Inferior parietal cortex (tissue), 1 donor: ENCODE measurements at regions not wholly inside any gene's neighbourhood (a gene's known extent, or its start where the extent isn't known, plus 50 kb on each side); places are given as distances from the start of the nearest gene placed in this dataset.

Source experiments
- DNase-seq: peaks from one replicate; pipeline ENCODE4 v3.0.0-alpha.2; 2016; ENCODE audit errors: extremely low spot score

- no peak for DNase-seq
These were observed 54.7 kb downstream of the GLUD2 start for GRCh38 chrX:121102101-121102500.

GRCh38 chrX:121103381-121103780 is 56.0 kb downstream of the GLUD2 start:
- DNase-seq = no peak

- no peak for DNase-seq
These were observed 59.2 kb downstream of the GLUD2 start for GRCh38 chrX:121106484-121107235.

- DNase-seq = no peak
These were observed 62.6 kb downstream of the GLUD2 start for GRCh38 chrX:121109986-121110385.

- no peak for DNase-seq
These were observed 63.1 kb downstream of the GLUD2 start for GRCh38 chrX:121110536-121110935.

GRCh38 chrX:121114691-121115090 is 67.3 kb downstream of the GLUD2 start:
- DNase-seq = no peak

- DNase-seq = no peak
These were observed 73.5 kb downstream of the GLUD2 start for GRCh38 chrX:121120690-121121605.

- no peak for DNase-seq
These were observed 74.9 kb downstream of the GLUD2 start for GRCh38 chrX:121122332-121122731.

GRCh38 chrX:121128925-121129877 is 81.8 kb downstream of the GLUD2 start:
- no peak for DNase-seq

- DNase-seq = no peak
These were observed 85.3 kb downstream of the GLUD2 start for GRCh38 chrX:121132675-121133074.

GRCh38 chrX:121135488-121136207 is 88.2 kb downstream of the GLUD2 start:
- no peak for DNase-seq

- no peak for DNase-seq
These were observed 98.7 kb downstream of the GLUD2 start for GRCh38 chrX:121146059-121146628.

- DNase-seq = no peak
These were observed 102.8 kb downstream of the GLUD2 start for GRCh38 chrX:121150217-121150616.

- no peak for DNase-seq
These were observed 103.9 kb downstream of the GLUD2 start for GRCh38 chrX:121151293-121151692.

- DNase-seq = no peak
These were observed 107.5 kb downstream of the GLUD2 start for GRCh38 chrX:121154858-121155404.

GRCh38 chrX:121160987-121161386 is 113.6 kb downstream of the GLUD2 start:
- no peak for DNase-seq

GRCh38 chrX:121161501-121161933 is 114.1 kb downstream of the GLUD2 start:
- peak; percentile 35 for DNase-seq

GRCh38 chrX:121163443-121163842 is 116.0 kb downstream of the GLUD2 start:
- no peak for DNase-seq

GRCh38 chrX:121165930-121166359 is 118.5 kb downstream of the GLUD2 start:
- no peak for DNase-seq
